HG03060 (cell line): ENCODE measurements at regions not wholly inside any gene's neighbourhood (a gene's known extent, or its start where the extent isn't known, plus 50 kb on each side); places are given as distances from the start of the nearest gene placed in this dataset.
"Not testable (repeated sequence)": the region's sequence is repeated elsewhere in the genome, so short reads cannot be mapped to it uniquely, and the experiment has no call there.

ENCODE experiments used
- ATAC-seq: cut with Tn5 transposase; IDR thresholded peaks from one replicate; pipeline ENCODE4 v1.9.1; 2021; ENCODE audit warnings: low read depth, moderate number of reproducible peaks; ENCODE audit not compliant: unreplicated experiment

DNA sequence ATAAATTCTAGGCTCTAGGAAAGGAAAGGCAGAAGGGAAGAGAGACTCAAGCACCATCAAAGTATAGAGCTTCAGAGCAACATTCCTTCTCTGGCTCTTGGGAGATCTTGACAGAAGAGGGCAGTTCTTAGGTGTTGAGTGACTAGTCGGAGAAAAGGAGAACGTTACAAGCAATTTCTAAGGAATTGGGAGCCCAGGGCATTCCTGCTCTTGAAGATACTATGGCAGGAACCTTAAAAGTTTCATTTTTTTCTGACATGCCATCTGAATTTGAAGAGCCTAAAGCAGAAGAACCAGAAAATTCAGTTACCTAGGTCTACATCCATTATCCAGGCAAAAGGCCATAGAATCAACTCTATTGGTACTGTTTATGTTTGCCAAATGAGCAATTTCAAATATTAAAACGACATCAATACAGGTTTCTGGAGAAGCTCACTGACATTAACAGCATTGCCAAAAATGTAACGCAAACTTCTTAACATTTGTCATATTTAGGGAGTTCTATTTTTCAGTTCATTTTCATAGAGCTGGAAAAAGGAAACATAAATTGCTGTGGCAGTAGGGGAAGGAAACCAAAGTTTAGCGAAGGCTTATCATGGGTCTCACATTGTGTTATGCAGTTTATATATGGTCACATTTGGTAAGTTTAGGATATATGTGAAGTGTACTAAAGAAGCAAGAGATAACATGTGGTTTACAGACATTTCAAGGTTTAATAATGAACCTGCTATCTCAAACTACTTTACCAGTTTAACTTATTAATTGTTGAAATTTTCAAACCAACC, 210.1 kb upstream of the NRIP1 start:
- no peak for ATAC-seq

GRCh38 chr21:15275615-15276235, 210.9 kb upstream of the NRIP1 start:
- ATAC-seq: no peak

DNA sequence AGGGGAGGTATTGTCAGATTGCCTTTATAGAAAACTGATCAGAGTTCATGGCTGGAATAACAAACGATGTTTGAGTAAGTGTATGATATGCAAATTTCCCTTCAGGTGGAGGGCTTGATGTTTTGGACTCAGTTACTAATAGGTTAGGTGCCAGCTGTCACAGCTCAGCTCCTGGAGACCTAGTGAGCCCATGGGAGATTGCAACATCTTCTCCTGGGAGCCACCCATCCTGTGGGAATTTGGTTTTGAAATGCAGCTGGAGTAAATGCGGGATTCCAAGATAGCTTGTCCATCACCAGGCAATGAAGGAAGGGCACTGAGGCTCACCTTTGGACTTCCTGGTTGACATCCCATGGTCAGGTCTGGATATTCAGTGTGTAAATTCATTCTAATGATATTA, 211.4 kb upstream of the NRIP1 start:
- ATAC-seq: no peak

DNA sequence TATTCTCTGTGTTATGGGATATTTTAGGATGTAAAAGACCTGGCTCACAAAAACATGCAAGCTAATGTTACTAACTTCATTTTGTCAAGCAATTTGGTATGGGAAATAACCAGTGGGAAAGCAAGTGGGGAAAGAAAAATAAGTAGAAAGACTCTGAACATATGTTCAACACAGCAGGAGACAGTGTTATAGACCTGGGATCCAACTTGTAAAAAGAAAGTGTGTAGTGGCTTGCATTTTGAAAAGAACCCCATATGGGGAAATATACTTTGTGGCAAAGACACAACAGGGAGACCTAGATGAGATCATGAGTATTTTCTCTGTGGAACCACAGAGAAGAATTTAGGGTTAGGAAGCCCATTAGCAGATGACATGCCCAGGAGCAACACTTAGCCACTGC, 212.7 kb upstream of the NRIP1 start:
- ATAC-seq: no peak

DNA sequence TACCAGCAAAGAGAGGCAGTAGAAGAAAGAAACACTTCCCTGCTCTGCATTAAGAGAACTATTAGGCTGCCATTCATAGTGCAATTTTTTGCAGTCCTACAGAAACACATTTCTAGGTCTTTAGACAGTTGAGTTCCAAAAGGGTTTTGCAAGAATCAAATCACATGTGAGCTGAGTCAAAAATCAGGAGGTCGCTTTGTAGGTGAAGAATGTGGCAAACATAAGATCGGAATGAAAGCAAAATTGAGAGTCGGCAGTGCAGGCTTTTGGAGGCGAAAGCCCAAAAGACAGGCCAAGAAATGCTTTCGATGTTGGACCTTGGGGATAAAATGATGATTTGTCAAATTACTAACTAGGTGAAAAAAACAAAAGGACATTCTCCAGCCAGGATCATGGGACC, 213.5 kb upstream of the NRIP1 start:
- ATAC-seq: no peak

- ATAC-seq: no peak
Observed at GRCh38 chr21:15278851-15279250, 214.1 kb upstream of the NRIP1 start.

GRCh38 chr21:15279482-15279881, 214.7 kb upstream of the NRIP1 start:
- no peak for ATAC-seq

- no peak for ATAC-seq
Observed at GRCh38 chr21:15281714-15282113, 216.9 kb upstream of the NRIP1 start.

- no peak for ATAC-seq
Observed at GRCh38 chr21:15282665-15283064, 217.9 kb upstream of the NRIP1 start.

DNA sequence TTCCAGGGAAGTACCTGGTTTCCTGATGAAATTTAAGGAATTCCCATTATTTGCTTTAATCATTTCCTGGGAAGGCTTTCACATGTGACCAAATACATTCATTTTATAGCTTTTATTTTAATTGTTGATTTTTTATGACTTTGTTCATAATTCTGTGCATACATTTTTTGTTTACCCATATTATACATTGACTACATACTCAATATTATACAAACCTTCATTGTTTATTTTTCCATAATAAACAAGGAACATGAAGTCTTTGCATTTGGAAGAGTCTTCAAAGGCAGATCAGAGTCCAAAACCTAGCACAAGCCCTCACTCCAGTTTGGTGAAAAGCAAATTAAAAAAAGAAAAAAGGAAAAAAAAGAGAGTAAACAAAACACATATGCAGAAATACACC, 218.3 kb upstream of the NRIP1 start:
- no peak for ATAC-seq

- ATAC-seq: no peak
Observed at GRCh38 chr21:15283789-15284188, 219.0 kb upstream of the NRIP1 start.

DNA sequence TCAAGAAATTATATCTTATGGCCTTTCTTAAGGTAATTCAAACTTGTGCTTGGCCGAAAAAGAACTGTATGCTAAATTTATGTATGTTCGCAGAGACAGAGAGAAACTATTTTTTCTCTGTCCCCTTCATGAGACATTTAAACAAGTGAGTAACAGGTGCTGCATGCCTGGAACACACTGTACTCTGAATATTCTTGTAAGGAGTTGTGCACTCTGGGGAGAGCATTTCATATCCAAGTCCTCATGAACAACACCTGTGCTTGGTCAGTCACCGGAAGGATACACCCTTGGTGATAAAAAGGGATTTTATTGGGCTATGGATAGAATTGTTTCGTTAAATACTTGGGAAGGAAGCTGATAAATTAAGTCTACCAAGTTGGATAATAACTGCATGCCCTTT, 220.8 kb upstream of the NRIP1 start:
- no peak for ATAC-seq

DNA sequence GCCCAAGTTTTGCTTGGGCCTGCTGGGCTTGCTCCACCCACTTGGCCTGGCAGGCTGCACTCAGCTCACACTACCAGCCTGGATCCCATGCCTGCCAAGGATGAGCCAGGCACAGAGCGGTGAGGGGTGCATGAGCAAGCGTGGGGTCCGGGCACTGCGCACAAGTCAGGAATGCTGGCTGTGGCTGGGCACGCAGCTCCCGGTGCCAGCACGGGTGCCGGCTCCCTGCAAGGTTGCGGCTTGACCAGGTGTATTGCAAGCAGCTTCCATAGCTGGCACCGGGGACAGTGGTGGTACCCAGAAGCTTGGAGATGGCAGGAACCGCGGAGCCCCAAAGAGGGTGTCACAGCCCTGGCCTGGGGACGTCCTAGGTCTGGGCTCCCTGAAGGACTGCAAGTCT, 224.4 kb upstream of the NRIP1 start:
- no peak for ATAC-seq

DNA sequence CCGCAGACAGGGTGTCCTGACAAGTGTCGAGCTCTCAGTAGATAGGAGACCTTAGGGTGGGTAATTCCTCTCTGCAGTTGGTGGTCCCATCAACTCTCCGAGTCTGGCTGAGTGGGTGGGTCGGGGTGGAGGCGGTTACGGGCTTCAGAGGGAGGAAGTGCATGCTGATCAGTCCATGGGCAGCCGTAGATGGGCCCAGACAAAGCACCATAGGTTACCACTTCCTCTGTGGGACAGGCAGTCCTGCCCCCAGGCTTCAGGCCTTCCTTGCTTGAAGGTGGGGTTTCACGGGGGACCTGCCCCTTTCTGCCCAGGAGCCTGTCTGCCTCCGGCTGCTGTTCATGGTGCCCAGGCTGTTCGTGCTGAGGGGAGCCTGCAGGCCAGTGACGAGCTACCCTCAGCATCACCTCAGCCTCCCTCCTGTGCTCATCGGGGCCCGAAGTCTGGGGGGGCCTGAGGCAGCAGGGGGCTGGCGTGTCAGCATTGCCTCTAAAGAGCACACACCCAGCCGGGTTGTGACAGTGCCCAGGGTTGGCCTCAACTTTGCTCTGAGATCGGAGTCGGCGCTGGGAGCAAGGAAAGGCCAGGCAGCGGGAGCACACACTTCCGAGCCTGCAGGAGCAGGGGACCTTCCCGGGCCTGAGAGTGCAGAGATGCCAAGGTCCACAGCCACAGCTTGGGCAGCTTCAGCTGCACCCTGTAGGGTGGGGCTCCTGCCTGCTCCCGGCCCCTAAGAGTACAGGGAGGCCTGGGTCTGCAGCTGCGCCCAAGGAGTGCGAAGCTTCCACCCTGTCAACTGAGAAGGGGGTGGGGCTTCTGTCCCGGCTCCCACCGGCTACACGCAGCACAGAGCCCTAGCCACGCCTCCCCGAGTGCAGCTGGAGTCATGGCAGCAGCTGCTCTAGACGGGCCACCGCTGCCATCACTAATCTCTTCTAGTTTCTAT, 225.4 kb upstream of the NRIP1 start:
- ATAC-seq: no peak

DNA sequence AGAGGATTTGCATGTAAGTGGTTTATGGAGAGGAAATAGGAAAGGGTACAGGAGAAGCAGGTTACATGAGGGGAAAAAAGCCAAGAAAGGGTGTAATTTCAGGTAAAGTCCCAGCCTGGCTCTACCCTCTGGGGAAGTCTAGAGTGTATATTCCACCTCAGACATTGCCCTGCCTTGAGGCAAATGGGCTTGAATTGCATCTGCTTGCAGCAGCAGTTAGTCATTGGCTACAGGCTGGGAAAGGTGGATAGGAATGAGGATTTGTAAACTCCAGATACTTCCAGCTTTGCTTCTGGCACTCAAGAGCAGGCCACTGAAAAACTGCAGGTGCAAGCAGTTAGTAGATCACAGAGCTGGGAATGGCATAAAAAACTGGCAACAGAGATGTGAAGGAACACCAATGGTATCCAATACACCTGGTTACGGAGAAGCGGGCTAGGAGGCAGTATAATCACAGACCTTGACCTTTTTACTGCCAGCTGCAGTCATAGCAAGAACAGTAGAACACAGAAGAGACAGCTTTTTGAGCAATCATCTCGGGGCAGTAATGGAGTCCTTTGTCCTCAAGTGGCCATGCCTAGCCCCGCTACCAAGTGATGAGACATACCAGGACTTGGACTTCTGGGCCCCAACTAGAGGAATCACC, 226.9 kb upstream of the NRIP1 start:
- ATAC-seq: no peak

- no peak for ATAC-seq
Observed at GRCh38 chr21:15293240-15293639, 228.4 kb upstream of the NRIP1 start.

DNA sequence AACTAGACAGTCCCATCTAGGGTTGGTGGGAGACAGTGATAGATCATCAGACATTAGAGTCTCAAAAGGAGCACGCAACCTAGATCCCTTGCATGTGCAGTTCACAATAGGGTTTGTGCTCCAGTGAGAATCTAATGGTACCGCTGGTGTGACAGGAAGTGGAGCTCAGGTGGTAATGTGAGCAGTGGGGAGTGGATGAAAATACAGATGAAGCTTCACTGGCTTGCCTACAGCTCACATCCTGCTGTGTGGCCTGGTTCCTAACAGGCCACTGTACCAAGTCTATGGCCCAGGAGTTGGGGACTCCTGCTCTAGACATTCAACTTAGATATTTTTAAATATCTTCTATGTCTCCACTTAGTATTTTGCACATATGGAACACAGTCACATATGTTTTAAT, 231.1 kb upstream of the NRIP1 start:
- ATAC-seq: no peak

- no peak for ATAC-seq
Observed at GRCh38 chr21:15297824-15298223, 233.0 kb upstream of the NRIP1 start.

- no peak for ATAC-seq
Observed at GRCh38 chr21:15298306-15298705, 233.5 kb upstream of the NRIP1 start.

DNA sequence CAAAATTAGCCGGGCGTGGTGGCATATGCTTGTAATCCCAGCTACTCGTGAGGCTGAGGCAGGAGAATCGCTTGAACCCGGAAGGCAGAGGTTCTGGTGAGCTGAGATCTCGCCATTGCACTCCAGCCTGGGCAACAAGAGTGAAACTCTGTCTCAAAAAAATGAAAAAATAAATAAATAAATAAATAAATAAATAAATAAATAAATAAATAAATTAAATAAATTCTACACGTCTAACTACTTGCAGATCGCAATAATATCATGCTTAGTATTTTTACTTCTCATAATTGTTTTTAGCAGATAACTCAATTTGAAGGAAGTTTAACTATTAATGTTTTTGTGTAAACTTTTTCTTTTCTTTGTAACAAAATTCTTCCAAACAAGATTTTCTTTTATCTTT, 234.0 kb upstream of the NRIP1 start:
- ATAC-seq: not testable (repeated sequence)

DNA sequence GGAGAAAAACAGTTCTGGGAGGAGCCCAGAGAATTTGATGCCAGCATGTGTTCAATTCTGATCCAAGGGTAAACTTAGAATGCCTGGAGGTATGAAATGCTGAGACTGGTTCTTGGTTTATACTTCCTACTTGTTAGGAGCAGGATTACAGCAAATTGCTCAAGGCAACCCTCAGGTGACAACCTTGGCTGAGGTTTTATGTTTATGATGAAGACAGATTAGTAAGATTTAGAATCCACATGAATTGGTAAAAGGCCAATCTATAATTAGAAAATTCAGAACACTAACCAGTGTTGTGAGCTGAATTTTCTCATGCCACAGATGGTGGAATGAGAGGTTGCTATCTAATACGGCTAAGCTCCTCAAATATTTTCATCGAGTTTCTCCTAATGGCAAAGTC, 235.3 kb upstream of the NRIP1 start:
- ATAC-seq: no peak
